Stimulated activated naive CD8-positive, alpha-beta T cell treated with anti-CD3 and anti-CD28 coated beads, Interleukin-15, Interleukin-2, amounts not matched to agents 100 ng/mL and 50 ng/mL, for 24 hours (primary cell): ENCODE measurements at regions not wholly inside any gene's neighbourhood (a gene's known extent, or its start where the extent isn't known, plus 50 kb on each side); places are given as distances from the start of the nearest gene placed in this dataset.

Experiments used
- H3K27ac Mint-ChIP-seq: one replicate; pipeline ENCODE4 v1.8.0; 2021; ENCODE audit warnings: mild to moderate bottlenecking, mixed read lengths
- H3K27me3 Mint-ChIP-seq: one replicate; pipeline ENCODE4 v1.8.0; 2021; ENCODE audit warnings: mixed read lengths
- H3K36me3 Mint-ChIP-seq: one replicate; pipeline ENCODE4 v1.8.0; 2021; ENCODE audit warnings: low read depth, mixed read lengths
- H3K4me1 Mint-ChIP-seq: one replicate; pipeline ENCODE4 v1.8.0; 2021; ENCODE audit warnings: low read depth, mixed read lengths
- H3K4me3 Mint-ChIP-seq: one replicate; pipeline ENCODE4 v1.8.0; 2021; ENCODE audit warnings: mild to moderate bottlenecking, mixed read lengths
- H3K9me3 Mint-ChIP-seq: one replicate; pipeline ENCODE4 v1.8.0; 2021; ENCODE audit warnings: mixed read lengths

DNA sequence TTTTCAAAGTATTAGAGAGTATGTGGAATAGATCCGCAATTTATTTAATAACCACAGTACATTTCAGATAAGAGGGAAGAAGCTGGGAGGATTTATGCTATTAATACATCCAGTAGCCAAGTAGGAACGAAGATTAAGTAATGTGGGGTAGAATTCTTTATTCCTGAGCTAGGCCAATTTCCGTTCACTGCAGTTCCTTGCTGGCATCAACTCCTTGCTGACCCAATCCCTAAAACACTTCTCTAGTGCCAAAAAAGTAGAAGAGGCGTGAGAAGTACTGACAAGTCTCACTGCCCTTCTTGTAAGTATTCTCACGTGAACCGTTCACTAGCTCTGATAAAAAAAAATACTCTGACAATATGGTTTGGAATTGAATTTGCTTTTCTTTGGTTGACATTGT, 211.4 kb downstream of the EPHA4 start:
- Mint-ChIP-seq H3K9me3 (no peaks in the 10 kb centered on the region), H3K4me3 (no peak overlapping the region), H3K4me1 (no peaks in the 10 kb centered on the region), H3K27me3 (peaks cover 3% of the 10 kb centered on the region), H3K36me3 (no peaks in the 10 kb centered on the region), H3K27ac (no peak overlapping the region)

DNA sequence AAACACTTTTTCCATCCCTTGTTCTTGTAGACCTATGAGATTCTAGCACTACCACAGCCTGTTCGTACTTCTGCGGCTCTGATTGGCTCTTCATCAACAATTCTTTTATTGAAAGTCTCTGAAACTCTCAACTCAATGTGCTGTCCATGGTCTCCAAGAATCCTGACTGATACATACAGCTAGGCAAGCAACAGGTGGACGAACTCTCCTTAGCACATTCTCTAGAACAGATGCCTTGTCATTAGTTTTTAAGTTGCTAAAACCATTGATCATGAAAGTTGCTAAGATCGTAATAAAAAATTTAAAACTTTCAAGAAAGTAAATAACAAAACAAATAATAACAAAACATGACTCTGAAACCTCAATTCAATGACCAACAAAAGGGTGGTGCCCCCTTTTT, 210.5 kb downstream of the EPHA4 start:
- Mint-ChIP-seq H3K9me3 (no peaks in the 10 kb centered on the region), H3K27ac (no peak overlapping the region), H3K4me3 (no peak overlapping the region), H3K4me1 (no peaks in the 10 kb centered on the region), H3K27me3 (peaks cover 3% of the 10 kb centered on the region), H3K36me3 (no peaks in the 10 kb centered on the region)

DNA sequence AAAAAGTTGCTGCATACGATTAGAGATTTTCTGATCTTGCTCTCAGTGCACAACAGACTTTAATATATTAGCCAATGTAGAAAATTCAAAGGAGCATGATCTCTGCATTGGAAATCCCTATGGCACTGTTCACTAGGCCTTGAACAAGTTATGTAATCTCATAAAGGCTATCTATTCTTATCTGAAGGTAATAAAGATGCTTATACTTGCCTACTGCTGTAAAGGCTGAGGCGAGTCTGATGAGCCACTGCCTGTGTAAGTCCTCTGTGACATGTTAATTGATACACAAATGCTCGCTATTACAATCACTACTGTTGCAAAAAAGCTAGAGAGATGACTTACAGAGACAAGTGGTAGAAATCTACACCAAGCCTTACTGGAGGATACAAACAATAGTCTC, 207.4 kb downstream of the EPHA4 start:
- Mint-ChIP-seq H3K27ac (no peak overlapping the region), H3K36me3 (no peaks in the 10 kb centered on the region), H3K9me3 (no peaks in the 10 kb centered on the region), H3K27me3 (peaks cover 4% of the 10 kb centered on the region), H3K4me1 (no peaks in the 10 kb centered on the region), H3K4me3 (no peak overlapping the region)
